Testis (tissue), 2 donors: ENCODE measurements at regions not wholly inside any gene's neighbourhood (a gene's known extent, or its start where the extent isn't known, plus 50 kb on each side); places are given as distances from the start of the nearest gene placed in this dataset.

Experiments
- CTCF ChIP-seq, 3 experiments: fragments of 450-650 bp in 2 of 3; fragments of 200-600 bp in 1 of 3; sonication (generic) in 1 of 3; IDR thresholded peaks; one replicate each; pipeline ENCODE4 v1.5.1; 2016 to 2019; ENCODE audit warnings: antibody characterized with exemption in 3 of 3, mild to moderate bottlenecking in 2 of 3, moderate library complexity in 1 of 3
- POLR2A ChIP-seq: fragments of 450-650 bp; IDR thresholded peaks from one replicate; pipeline ENCODE4 v1.6.1; 2017; ENCODE audit warnings: antibody characterized with exemption, mild to moderate bottlenecking, moderate library complexity

- TF ChIP-seq CTCF (IDR thresholded peaks at IDR 0.05) (no peak), POLR2A (no peak)
Observed at GRCh38 chr6:6534399-6534798, 54.1 kb upstream of the LY86 start.
